COLO668 (cell line): ENCODE measurements at regions not wholly inside any gene's neighbourhood (a gene's known extent, or its start where the extent isn't known, plus 50 kb on each side); places are given as distances from the start of the nearest gene placed in this dataset.

Experiments
- DNase-seq: peaks from one replicate; lab custom pipeline; 2025; ENCODE audit not compliant: unreplicated experiment; lab: John Stamatoyannopoulos, UW

- no peak for DNase-seq
Measured at GRCh38 chr9:7988644-7989280, 189.2 kb upstream of the DMAC1 start.

GRCh38 chr9:7984692-7985091, 185.1 kb upstream of the DMAC1 start:
- no peak for DNase-seq

DNA sequence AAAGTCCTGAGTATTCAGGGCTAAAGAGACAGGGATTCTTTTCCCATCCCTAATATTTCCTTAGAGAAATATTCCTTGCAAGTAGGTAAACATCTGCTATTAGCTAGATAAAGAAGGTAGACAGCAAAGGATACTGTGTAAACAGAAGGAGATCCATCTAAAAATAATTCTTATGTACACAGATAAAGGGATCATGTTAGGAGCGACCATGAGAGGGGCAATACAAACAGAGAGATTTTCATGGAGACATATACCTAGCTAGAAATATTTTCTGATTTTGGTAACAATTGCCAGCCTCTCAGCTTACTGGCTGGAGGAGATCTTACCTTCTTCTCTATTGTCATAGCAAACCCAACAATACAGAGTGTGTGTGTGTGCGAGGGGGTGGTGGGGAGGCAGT, 184.6 kb upstream of the DMAC1 start:
- DNase-seq: no peak

GRCh38 chr9:7983490-7983889, 183.9 kb upstream of the DMAC1 start:
- no peak for DNase-seq

DNA sequence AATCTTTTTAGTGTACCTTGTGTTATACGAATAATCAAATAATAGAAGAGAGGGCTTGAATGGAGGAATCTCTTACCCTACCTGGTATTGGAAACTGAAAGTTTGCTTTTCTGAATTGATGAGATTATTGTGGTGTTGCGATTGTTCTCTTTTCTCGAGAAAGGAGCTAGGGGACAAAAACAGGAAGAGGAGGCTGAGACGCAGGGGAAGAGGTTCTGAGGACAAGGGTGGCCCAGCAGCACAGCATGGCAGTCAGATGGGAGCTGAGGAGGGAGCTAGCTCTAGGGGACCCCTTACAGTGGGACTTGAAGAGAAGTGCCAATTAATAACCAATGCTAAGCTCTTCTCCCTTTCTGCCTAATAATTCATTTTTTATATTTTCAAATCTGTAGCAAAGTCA, 183.3 kb upstream of the DMAC1 start:
- DNase-seq: no peak

- no peak for DNase-seq
Measured at GRCh38 chr9:7980691-7981289, 181.2 kb upstream of the DMAC1 start.

DNA sequence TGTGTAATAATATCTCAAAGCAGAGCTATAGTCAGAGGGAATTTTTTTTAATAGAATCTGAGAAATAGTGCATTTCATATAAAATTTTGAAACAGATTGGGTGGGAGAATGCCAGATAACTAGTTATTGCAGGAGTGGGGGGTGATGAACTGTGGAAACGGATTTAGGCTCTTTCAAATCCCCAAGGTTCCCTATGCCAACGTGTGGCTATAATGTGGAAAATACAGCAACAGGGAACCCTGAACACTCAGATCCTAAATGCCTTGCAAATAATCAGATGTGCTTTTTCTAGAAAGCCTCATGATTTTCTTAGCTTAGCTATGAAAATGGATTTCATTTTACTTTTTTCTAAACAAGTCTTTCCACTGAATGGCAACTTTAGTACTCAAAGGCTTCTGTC, 180.5 kb upstream of the DMAC1 start:
- no peak for DNase-seq

DNA sequence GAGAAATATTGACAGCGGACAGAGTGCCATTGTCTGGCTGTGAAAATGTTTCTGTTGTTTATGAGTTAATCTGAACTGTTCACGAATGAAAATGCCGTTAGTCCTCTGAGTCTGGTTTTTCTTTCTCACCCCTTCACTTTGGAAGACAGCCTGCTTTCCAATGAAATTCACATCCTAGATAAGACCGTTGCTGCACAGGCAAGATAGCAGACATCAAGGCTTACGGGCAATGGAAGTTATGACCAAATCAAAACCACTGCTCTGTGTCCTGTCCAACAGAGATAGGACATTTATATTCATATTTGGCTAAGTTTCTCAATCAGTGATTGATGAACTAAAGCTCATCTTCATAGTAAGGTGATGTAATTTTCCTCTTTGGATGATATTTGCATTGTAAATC, 180.0 kb upstream of the DMAC1 start:
- DNase-seq: no peak

GRCh38 chr9:7977586-7977985, 178.0 kb upstream of the DMAC1 start:
- DNase-seq: no peak

DNA sequence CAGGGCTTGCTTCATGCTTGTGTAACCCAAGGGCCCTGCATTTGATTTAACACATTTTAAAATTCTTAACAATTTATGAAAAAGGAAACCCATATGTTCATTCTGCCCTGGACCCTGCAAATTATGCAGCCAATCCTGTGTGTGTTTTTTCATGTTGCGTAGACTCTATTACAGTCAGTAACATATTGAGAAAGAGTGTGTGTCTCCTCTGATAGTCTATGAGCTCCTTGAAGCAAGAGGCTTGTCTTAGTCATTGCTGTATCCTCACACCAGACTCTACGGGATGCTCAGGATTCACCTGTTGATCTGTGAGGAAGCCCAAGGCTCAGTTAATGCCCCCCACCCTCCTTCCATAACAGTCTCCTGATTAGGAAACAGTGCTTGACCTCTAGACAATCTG, 177.3 kb upstream of the DMAC1 start:
- DNase-seq: no peak

GRCh38 chr9:7976167-7976755, 176.7 kb upstream of the DMAC1 start:
- DNase-seq: no peak

DNA sequence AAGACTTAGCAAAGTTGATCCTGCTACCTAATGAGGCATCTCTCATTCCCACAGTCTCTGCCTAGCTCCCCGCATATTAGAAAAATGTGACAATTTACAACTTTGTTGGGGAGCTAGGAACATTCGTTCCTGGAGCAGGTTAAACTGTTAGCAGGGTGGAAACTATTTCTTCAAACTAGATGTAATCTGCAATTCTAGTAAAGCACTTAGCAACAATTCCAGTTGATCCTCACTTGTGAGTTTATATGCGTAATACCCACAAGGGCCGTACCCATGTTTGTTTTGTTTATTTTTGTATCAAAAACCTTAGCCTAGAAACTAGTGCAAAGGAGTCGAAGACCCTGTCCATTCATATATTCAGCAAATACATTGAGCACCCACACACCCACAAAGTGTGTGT, 175.8 kb upstream of the DMAC1 start:
- no peak for DNase-seq

DNA sequence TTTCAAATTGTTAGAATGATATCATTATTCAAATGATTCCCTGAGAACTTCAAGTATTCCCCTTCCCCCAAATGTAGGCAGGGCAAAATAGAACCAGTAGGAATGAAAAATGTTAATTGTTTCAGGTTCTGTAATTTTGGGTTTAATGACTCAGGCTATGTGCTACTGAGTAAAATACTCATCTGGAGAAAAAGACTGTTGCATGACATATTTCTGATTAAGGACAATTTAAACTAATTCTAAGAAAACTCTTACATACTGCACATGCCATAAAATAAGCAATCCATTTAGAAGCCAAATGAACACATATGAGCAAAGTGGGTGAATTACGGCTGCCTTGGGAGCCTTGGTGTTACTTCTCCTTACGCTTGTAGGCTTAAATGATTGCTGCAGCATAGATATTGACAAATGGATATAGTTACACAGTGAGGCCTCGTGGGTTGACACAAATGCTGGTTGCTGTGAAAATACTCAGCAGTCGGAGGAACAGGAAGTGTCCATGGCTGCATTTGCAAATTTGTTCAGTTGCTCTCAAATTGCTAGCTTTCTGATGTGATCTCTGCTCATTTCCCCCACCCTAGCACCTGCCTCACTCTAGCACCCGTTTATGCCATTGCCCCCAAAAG, 174.9 kb upstream of the DMAC1 start:
- DNase-seq: peak; percentile 49

- no peak for DNase-seq
Measured at GRCh38 chr9:7973123-7973522, 173.5 kb upstream of the DMAC1 start.

DNA sequence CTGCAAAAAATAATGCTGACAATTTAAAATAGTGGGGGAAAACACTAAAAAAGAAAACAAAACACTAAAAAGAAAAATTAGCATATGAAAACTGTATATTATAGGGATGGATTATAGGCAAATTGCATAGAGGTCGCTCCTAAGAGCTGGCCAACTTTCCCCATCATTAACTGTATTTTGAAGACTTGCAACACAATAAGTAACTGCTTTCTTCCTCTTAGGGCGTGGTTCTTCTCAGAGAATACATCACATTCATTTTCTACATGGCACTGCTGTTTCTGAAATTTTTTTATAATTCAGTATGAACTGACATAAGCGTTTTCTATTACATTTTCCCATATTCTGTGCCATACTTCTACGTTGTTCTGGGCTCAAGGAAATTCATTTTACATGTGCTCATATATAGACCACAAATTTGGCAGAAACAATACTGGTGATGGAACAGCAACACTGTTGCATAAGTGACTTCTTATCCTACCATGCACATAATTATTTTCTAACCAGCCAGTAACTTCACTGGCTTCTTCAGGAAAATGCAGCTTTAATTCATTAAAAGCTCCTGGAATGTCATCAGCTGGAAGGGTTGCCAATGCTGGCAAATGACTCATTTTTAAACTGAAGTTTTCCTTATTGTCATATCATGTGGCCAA, 171.2 kb upstream of the DMAC1 start:
- no peak for DNase-seq

GRCh38 chr9:7968687-7969086, 169.1 kb upstream of the DMAC1 start:
- no peak for DNase-seq

- no peak for DNase-seq
Measured at GRCh38 chr9:7967851-7968250, 168.3 kb upstream of the DMAC1 start.

- no peak for DNase-seq
Measured at GRCh38 chr9:7967093-7967827, 167.7 kb upstream of the DMAC1 start.

GRCh38 chr9:7965063-7965462, 165.5 kb upstream of the DMAC1 start:
- no peak for DNase-seq

- no peak for DNase-seq
Measured at GRCh38 chr9:7963026-7963425, 163.4 kb upstream of the DMAC1 start.

- DNase-seq: no peak
Measured at GRCh38 chr9:7961076-7961475, 161.5 kb upstream of the DMAC1 start.
